B cell (primary cell): ENCODE measurements at regions not wholly inside any gene's neighbourhood (a gene's known extent, or its start where the extent isn't known, plus 50 kb on each side); places are given as distances from the start of the nearest gene placed in this dataset.

Source experiments
- CTCF ChIP-seq: fragments of 200-600 bp; IDR thresholded peaks from one replicate; pipeline ENCODE4 v1.8.0; 2022; ENCODE audit warnings: antibody characterized with exemption, mild to moderate bottlenecking
- EZH2 ChIP-seq: IDR thresholded peaks from 2 replicates; pipeline ENCODE4 v1.6.1; 2012; ENCODE audit warnings: borderline replicate concordance, low read depth, mild to moderate bottlenecking, moderate library complexity, low read length; ENCODE audit not compliant: insufficient read depth, poor library complexity, severe bottlenecking

- TF ChIP-seq CTCF (no peak), EZH2 (no peak)
Observed at GRCh38 chr15:39235084-39235795, 345.6 kb upstream of the THBS1 start.
